8988T (cell line): ENCODE measurements at regions not wholly inside any gene's neighbourhood (a gene's known extent, or its start where the extent isn't known, plus 50 kb on each side); places are given as distances from the start of the nearest gene placed in this dataset.

Experiments
- DNase-seq: peaks from one replicate; pipeline ENCODE4 v3.0.0; 2011

- DNase-seq = no peak
Measured at GRCh38 chr13:78420814-78421213, 182.5 kb downstream of the POU4F1 start.

- DNase-seq = no peak
Measured at GRCh38 chr13:78413887-78414553, 189.3 kb downstream of the POU4F1 start.

GRCh38 chr13:78410847-78411246 lies 192.5 kb downstream of the POU4F1 start:
- DNase-seq = no peak

GRCh38 chr13:78410164-78410563 lies 193.2 kb downstream of the POU4F1 start:
- DNase-seq = no peak

GRCh38 chr13:78409172-78409571 lies 194.2 kb downstream of the POU4F1 start:
- DNase-seq = no peak

- DNase-seq = no peak
Measured at GRCh38 chr13:78404846-78405360, 198.4 kb downstream of the POU4F1 start.

- no peak for DNase-seq
Measured at GRCh38 chr13:78402708-78403400, 200.5 kb downstream of the POU4F1 start.

- no peak for DNase-seq
Measured at GRCh38 chr13:78401873-78402707, 201.3 kb downstream of the POU4F1 start.

GRCh38 chr13:78398743-78399410 lies 204.5 kb downstream of the POU4F1 start:
- DNase-seq = no peak

- DNase-seq = no peak
Measured at GRCh38 chr13:78393286-78394142, 209.8 kb downstream of the POU4F1 start.

GRCh38 chr13:78383899-78384298 lies 219.5 kb downstream of the POU4F1 start:
- no peak for DNase-seq

- no peak for DNase-seq
Measured at GRCh38 chr13:78383071-78383484, 220.3 kb downstream of the POU4F1 start.

- no peak for DNase-seq
Measured at GRCh38 chr13:78382491-78382890, 220.9 kb downstream of the POU4F1 start.

GRCh38 chr13:78376822-78377221 lies 226.5 kb downstream of the POU4F1 start:
- DNase-seq = no peak

- no peak for DNase-seq
Measured at GRCh38 chr13:78376033-78376432, 227.3 kb downstream of the POU4F1 start.

- no peak for DNase-seq
Measured at GRCh38 chr13:78372581-78372980, 230.8 kb downstream of the POU4F1 start.

GRCh38 chr13:78370231-78370630 lies 233.1 kb downstream of the POU4F1 start:
- DNase-seq = no peak

GRCh38 chr13:78364711-78365110 lies 238.6 kb downstream of the POU4F1 start:
- DNase-seq = no peak

- DNase-seq = no peak
Measured at GRCh38 chr13:78341032-78341431, 262.3 kb downstream of the POU4F1 start.

GRCh38 chr13:78339927-78340326 lies 263.4 kb downstream of the POU4F1 start:
- DNase-seq = no peak

GRCh38 chr13:78334059-78334458 lies 269.3 kb downstream of the POU4F1 start:
- no peak for DNase-seq

GRCh38 chr13:78326633-78327032 lies 276.7 kb downstream of the POU4F1 start:
- no peak for DNase-seq
